Activated CD4-positive, alpha-beta T cell treated with anti-CD3 and anti-CD28 coated beads for 4 hours (primary cell): ENCODE measurements at regions not wholly inside any gene's neighbourhood (a gene's known extent, or its start where the extent isn't known, plus 50 kb on each side); places are given as distances from the start of the nearest gene placed in this dataset.

ENCODE experiments used
- DNase-seq, 2 donors: peaks; one replicate each; pipeline ENCODE4 v3.0.0-alpha.2; 2020

- no peak for DNase-seq
These were observed 185.0 kb downstream of the MED10 start for GRCh38 chr5:6193310-6193709.

- DNase-seq = no peak
These were observed 187.5 kb downstream of the MED10 start for GRCh38 chr5:6190838-6191237.

DNA sequence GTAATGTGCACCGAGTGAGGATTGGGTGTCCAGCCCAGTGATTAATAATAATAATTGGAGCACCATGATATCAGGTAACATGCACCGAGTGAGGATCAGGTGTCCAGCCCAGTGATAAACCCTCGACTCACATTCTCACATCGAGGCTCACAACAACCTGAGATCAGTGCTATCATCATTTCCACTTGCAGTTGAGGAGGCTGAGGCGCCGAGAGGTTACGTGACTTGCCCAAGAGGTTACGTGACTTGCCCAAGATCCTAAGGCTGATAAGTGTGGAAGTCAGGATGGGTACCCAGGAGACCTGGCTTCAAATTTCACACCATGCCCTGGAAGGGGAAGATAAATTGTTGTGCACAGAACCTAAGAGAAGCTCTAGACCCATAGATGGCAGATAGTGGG lies 189.4 kb downstream of the MED10 start:
- DNase-seq = no peak

DNA sequence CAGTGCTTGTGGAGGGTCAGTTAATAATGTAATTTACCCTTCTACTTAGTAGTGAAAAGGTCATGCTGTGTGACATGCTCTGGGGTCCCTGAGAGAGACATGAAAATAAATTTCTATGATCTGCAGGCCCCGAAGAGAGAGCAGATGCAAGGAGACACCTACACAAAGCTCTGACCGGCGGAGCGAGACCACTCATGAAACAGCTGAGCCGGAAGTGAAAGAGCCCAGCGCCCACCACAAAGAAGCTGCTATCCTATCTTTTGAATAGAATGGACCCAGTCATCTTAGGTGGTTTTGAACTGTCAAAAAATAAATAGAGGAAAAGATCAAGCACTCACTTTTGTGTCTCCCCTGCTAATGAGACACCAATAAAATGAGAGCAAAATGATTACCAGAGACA lies 190.0 kb downstream of the MED10 start:
- DNase-seq = no peak

DNA sequence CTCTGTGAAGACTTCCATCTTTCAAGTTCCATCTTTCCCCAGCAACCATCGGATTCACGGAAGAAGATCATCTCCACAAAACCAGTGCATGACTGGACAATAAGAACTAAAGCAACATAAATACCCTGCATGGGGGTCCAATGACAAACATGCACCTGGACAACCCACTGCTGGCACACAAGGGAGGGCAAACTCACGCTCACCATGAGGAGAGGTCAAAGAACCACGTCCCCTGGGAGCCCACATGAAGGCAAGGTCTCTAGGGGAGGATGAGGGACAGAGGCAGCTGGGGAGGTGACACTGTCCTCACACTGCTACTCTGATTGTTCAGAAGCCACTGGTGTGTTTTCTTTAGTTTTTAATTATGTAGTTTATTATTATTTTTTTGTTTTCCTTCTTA lies 190.8 kb downstream of the MED10 start:
- DNase-seq = no peak

- DNase-seq = no peak
These were observed 192.8 kb downstream of the MED10 start for GRCh38 chr5:6185574-6185973.

DNA sequence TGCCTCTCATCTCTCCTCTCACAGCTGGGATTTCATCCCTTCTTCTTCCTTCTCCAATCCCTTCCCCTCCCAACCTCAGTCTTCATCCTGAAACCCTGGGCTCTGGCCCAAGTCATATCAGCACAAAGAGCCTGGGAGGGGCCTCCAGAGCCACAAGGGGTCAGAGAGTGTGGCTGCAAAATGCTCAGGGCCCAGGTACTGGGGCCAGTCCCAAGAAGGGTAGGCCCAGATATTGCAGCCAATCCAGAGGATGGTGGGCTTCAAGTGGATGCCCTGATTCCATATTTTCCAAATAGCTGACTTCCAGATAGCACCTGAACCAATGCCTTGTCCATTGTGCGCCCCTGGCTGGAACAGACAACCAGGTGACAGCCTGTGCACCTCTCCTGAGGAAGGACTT lies 193.9 kb downstream of the MED10 start:
- DNase-seq = no peak

GRCh38 chr5:6183391-6184390 lies 194.7 kb downstream of the MED10 start:
- DNase-seq = no peak

GRCh38 chr5:6182271-6182815 lies 196.0 kb downstream of the MED10 start:
- DNase-seq = no peak

DNA sequence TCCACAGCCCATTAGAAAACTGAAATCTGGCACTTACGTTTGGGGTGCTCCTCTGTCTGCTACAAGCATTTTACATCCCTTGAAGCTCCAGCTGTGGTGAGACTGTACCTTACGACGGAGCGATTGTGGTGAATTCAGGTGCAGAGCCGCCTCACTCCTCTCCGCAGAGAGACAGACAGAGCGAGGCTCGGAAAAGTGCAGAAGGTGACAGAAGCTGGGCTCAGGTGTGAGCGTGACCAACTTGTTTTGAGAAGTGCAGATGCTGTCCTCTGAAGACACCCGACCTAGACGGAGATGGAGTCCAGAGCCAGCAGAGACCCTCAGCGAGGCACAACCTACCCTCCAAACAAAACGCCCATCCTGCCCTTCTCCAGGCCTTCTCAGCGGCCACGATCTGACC lies 196.5 kb downstream of the MED10 start:
- no peak for DNase-seq

GRCh38 chr5:6181147-6181729 lies 197.1 kb downstream of the MED10 start:
- DNase-seq = no peak

- no peak for DNase-seq
These were observed 198.0 kb downstream of the MED10 start for GRCh38 chr5:6180231-6180872.

DNA sequence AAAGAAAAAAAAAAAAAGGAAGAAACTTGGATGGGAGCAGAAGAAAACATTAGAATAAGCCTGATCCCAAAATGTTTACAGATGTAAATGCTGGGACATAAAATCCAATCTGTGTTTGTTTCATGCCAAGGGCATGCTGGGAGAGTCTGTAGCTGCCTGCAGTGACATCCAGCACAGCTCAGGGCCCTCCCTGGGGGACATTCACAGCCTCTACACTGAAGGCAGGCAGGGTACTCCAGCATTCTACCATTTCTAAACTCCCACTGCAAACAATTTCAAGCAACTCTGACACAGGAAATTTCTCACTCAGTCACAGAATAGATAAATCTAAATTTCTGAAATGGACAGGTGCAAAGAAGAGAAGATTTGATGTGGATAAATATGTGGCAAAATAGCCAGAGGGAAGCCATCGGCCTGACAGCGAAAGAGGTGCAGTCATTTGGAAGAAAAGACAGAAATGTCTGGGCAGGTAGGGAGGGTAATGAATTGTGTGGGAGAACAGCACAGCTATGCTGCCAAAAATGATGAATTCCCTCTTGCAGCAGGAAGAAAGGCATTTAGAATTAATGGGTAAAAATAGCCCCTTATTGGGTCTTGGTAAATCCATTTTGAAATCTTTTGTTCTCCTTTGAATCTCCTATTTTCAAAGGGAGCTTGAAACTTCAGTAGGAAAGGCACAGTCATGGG lies 199.4 kb downstream of the MED10 start:
- DNase-seq = no peak

GRCh38 chr5:6177926-6178325 lies 200.4 kb downstream of the MED10 start:
- no peak for DNase-seq

GRCh38 chr5:6176102-6176693 lies 202.1 kb downstream of the MED10 start:
- DNase-seq = no peak

GRCh38 chr5:6175172-6175854 lies 203.0 kb downstream of the MED10 start:
- DNase-seq = no peak

DNA sequence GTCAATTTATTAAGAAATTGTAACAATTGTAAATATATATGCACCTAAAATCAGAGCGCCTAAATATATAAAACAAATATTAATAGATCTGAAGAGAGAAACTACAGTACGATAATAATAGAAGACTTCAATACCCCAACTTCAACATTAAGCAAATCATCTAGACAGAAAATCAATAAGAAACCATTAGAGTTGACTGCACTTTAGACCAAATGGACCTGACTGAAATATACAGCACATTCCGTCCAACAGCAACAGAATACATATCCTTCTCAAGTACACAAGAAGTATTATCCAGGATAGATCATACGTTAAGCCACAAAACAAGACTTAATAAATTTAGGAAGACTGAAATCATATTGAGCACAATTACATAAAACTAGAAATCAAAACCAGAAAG lies 208.7 kb downstream of the MED10 start:
- no peak for DNase-seq

DNA sequence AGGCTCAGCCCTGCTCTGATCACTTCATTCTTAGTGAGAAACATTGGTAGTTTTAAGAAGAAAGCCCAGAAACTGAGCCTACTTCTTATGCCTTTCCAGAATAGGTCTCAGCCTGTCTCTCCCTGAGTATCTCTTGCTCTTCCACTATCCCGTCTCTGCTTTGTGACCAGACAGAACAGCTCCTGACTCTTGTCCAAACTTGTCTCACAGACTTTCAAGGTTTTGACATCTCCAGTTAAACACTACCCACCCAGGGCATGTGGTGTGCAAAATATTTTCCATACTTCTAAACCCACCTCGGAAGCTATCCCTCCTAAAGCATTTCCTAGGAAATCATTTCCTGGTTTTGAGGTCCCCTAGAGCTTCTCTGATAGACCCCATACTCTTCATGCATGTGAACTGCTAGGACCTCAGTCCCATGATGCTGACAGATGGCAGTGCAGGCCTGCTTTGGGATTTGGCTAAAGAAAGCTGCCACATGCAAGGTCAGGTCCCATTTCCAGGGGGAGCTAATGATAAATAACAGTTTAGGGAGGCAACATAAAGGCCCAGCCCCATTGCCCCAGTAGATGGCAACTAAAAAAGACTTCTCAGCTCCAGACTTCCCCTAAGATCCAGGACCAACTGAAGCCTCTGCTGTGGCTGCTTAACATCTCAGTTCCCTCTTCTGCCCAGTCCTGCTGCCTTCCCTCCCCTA lies 211.5 kb downstream of the MED10 start:
- no peak for DNase-seq

- DNase-seq = no peak
These were observed 214.4 kb downstream of the MED10 start for GRCh38 chr5:6163913-6164312.

GRCh38 chr5:6162175-6162574 lies 216.2 kb downstream of the MED10 start:
- no peak for DNase-seq

DNA sequence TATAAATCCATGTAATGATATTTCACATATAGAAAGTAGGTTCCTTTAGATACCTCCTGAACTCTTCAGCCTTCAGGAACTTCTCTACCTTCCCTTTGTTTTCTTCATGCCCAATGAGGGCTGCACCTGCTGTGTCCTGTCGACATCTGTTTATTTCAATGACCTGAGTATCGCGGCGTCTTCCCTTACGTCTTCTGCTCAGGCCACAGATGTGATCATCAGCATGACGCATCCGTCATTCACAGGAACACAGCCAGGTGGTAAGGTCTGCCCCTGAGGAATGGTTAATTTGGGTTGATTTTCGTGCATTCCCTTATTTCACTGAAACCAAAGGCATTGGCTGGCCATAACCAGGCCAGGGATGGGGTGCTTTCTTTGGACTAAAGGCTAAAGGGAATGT lies 217.1 kb downstream of the MED10 start:
- no peak for DNase-seq
